Activated gamma-delta T cell treated with Interleukin-2 at 50 U/mL for 16 hours (primary cell): ENCODE measurements at regions not wholly inside any gene's neighbourhood (a gene's known extent, or its start where the extent isn't known, plus 50 kb on each side); places are given as distances from the start of the nearest gene placed in this dataset.
"Not testable (repeated sequence)": the region's sequence is repeated elsewhere in the genome, so short reads cannot be mapped to it uniquely, and the experiment has no call there.

Experiments
- DNase-seq: peaks from one replicate; pipeline ENCODE4 v3.0.0-alpha.2; 2020

DNA sequence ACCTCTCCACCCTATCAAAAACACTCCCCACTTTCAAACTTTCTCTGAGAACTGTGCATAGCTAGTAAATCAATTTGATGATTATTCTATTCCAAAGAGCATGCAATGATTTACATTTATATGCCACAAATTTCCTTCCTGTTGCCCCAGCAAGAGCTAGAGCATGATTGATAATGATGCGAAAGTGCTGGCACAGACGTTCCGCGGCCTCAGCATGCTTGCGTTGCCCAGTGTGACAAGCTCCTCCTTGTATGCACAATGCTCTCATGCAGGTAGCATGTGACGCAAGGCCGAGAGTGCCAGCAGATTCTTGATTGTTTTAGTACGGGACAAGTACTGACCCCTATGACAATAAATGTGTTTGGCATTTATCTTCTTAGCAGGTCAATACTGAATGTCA lies 696.3 kb upstream of the SLC35B3 start:
- DNase-seq = no peak

DNA sequence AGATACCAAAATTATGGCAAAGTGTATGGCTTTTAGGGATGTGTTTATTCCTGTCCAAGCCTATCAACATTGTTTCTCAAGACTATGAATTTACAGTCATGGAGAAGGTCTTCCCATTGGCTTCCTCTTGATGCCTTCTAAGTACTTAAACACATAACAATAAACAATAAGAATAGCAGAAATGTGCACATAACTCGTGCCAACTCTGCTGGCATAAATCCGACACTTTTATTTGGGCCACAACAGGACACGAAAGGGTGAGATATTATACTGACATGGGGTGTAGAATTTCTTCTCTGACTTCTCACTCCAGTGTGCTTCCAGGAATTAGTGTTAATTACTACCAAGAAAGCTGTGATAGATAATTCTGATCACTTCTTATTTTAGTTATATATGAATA lies 695.9 kb upstream of the SLC35B3 start:
- DNase-seq = no peak

DNA sequence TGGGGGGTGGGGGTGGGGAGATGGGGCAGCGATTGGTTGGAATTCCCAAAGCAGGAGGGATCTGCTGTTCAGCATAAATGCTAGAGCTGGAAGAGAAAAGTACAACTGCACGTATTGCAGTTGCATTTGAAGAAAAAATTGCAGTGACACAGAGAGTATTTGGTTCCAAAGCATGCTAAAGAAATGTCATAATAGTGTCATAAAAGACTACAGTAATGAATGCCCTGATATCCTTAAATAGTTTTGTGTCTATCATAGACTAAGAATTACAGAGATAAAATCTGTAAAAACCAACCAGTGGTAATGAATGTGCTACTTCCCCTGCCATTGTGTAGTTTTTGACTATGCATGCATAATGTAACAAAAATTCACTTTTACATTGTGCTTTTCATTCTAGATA lies 693.6 kb upstream of the SLC35B3 start:
- DNase-seq = no peak

DNA sequence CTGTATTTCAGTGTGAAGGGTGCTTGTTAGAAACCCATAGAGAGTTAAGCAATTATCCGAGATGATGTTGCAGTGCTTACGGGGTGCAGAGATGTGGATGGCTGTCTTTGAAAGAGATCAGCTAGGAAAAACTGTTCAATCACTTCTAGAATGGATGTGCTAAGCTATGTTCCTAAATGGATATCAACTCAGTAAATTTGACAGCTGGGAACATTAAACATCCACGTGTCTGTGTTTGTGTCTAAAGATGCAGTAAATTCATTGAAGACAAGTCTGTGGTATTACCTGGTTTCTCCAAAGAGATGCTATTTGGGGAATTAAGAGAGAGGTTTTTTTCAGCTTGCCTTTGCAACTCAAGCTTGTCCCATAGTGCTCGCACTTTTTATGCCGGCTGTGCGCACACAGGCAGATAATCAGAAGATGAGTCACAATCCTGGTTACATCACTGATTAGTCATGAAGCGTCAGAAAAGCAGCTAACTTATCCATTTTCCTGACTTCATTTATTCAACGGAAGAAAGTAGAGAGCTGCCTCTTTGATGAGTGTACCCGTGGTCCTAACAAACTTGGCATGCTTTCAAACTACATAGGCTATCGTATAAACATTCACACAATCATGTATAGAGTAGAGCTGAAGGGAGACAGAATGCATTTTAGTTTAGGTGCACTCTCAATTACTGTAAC lies 691.7 kb upstream of the SLC35B3 start:
- no peak for DNase-seq

DNA sequence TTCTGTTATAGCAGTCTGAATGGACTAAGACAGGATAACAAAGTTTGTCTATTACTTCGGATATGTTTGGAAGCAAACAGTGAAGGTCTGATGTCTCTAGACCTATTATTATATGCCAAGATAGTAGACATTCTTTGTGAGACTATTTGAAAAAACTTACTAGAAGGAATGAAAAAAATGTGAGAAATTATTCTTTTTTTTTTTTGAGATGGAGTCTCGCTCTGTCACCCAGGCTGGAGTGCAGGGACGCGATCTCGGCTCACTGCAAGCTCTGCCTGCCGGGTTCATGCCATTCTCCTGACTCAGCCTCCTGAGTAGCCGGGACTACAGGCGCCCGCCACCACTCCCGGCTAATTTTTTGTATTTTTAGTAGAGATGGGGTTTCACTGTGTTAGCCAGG lies 690.7 kb upstream of the SLC35B3 start:
- DNase-seq = not testable (repeated sequence)

DNA sequence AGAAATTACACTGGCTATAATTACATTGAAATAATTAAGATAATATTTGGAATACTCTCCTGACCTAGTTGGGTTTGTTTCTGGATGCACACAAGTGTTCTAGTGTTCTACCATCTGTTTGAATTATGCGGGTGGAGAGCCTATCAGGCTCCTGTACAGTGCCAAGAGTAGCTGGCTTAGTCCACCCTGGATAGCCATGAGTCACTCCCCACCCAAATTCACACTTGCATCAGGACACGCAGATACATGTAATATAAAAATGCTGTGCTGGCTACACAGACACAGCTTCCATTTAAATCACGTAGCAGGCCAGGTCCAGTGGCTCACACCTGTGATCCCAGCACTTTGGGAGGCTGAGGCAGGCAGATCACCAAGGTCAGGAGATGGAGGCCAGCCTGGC lies 686.2 kb upstream of the SLC35B3 start:
- no peak for DNase-seq

DNA sequence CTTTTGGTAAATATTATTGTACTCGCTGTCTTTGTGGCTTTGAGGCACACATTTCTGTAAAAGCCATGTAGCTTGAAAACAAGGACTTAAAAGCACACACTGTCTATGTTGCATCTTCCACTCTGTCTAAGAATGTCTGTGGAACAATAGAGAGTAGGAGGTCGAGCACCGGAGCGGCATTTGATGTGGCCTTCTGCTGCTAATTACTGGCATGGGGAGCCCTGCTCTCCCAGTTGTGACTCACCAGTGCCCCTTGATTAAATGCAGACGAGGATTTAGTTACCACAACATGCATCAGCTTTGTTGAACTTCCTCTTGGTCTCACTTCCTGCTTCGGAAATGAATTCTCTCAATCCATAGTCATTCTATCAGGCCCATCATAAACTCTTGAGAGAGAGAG lies 680.7 kb upstream of the SLC35B3 start:
- no peak for DNase-seq

DNA sequence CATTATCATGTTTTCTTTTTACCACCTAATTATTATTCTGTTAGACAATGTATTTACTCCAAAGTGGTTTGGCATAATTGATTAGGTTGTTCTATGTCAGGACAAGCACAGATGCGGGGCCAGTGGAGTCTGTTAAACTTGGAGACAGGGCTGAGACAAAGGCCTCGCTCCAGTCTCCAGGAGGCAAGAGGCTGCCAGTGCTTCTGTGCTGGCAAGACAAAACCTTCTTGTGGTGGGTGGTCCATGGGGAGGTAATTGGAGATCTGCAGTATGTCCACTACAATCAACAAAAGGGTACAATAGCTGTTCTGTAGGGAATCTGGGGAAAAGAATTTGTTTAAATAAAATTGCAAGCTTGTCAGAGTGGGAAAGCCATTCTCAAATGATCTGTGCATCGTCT lies 677.2 kb upstream of the SLC35B3 start:
- DNase-seq = no peak

DNA sequence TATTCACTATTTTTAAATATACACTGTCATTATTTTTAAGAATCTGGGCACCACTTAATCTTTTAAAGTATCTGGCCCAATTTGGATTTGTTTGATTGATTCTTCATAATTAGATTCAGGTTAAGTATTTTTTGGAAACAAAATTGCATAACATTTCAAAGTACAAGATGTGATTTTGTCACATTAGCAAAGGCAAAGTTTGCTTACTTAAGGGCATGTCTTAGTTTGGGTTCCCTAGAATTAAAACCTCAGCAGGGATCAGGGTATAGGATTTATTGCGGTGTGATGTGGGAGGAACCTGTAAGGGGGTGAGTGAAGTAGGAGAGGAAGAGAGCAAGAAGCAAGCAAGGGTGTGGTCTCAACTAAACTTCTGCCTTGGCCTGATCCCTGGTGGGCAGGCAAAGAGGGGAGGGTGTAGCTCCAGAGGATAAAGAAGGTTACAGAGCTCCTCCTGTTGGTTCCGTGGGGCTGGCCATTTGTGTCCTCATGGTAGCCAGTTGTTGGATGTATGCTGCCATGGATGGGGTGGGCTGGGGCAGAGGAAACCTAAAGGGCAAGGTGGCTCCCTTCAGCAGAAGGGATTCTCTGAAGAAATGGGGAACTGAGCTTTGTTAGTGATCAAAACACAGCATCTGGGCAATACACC lies 668.7 kb upstream of the SLC35B3 start:
- DNase-seq = no peak

DNA sequence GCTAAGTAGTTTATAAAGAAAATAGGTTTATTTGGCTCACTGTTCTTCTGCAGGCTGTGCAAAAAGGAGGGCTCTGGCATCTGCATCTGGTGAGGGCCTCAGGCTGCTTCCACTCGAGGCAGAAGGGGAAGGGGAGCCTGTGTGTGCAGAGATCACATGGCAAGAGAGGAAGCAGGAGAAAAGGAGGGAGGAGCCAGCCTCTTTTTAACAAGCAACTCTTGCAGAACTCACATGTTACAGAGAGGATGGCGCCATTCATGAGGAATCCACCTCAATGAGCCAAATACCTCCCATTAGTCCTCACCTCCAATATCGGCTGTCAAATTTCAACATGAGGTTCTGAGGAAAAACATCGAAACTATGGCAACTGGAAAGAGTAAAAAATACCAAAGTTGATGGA lies 666.6 kb upstream of the SLC35B3 start:
- DNase-seq = no peak

DNA sequence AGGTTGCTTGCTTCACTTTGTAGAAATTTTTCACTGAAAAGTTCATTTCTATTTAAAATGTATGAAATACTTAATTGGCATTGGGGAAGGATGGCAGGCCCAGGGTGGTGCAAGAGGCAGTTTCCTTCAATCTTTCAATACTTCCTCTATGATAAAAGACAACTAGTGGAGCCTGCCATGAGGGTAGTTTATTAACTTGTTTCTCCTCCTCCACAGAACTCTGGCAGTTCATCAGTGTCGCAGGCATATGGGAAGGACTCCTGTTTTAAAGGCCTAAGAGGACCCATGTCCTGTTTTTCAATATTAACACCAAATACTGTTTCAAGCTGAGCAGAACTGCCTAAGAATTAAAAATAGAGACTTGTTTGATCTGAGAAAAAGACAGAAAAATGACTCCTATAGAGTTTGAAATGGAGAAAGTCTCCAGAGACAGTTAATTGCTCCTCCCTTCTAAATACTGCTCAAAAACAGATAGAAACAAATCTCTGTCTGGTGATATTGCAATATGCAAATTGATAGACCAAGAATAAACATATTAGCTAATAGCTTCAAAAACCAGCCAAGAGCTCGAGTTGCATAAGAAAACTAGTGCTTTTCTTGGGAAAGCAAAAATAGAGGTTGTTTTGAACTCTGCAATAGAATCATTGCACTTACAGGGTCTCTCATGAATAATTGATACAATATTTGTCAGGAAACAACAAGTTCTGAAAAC lies 665.7 kb upstream of the SLC35B3 start:
- DNase-seq = no peak

DNA sequence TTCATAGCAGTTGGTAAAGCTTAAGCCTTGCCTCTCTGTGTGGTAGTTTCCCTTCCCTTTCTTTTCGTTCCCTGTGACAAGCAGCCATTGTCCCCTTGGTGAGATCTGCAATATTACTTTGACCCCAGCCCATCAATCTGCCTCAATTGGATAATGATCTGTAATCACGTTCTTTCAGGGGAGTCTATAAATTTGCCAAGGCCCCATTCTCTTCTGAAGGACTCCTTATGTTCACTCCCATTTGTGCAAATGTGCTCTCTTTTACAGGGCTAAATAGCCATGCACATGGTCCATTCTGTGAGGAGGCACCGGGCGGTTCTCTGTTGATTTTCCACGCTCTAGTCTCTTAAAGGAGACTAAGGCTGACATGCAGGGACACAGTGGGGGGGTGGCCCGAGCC lies 660.4 kb upstream of the SLC35B3 start:
- no peak for DNase-seq

DNA sequence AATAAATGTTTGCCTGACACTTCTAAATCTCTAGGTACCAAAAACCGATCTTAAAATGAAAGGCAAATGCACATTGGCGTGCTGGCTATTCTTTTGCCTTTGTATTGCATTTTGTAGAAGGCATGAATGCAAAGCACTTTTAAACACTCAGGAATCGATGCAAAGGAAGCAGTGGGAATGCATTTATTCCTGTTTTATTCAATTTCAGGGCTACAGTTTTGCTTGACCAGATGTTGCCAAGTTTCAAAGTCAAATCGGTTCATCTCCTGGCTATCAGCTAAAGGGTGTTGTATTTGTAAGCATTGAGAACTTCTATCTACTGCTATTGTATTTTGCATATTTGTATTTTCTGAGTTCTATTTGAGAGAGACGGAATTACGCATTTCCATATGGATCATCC lies 659.8 kb upstream of the SLC35B3 start:
- DNase-seq = no peak

DNA sequence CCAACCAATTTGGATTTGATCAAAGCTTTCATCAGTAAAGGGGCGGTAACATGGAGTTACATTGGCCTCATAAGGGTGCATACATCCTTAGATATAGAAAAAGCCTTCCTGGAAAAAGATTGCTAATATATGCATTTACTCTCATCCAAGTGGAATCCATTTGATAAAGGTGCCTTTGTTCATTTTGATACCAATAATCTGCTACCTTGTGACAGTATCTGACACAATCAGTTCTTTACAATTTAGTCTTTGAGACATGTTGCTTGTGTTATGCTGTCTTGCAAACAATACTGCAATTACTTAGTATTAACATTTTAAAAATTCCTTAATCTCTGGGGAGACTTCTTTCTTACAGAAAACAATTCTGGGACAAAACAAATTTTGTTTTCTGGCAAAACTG lies 654.4 kb upstream of the SLC35B3 start:
- no peak for DNase-seq

DNA sequence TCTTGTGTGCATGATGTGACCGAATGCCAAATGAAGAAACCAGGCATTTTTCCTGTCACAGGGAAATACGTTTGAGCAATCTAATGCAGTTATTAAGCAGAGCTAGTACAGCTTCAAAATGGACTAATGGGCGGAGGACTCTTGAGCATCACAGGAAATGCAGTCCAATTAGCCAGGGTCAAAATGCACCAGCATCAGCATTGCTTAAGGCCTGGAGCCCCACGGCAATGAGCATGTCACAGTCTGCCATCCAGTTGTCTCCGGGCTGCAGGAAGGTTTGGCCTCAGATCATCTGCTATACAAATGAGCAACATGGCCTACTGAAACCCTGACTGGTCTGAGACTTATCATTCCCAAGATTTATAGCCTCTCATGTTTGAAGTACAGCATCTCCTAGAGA lies 652.1 kb upstream of the SLC35B3 start:
- no peak for DNase-seq

DNA sequence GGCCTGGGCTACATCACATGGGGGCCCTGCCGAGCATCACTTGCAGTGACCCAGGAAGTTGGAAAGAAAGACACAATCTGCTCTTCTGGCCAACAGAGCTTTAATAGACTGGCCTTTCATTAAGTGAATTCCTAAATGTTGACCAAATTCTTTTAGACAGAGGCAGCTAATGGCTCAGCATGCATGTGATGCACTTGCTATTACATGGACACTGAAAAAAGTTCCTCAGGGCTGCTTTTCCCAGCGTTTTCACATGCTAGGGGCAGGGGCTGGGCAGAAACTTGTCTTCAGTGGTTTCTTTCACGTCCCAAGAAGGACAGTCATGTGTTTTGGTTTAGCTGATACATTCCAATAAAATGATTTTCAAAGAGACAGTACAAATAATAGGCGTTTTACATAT lies 651.0 kb upstream of the SLC35B3 start:
- no peak for DNase-seq

DNA sequence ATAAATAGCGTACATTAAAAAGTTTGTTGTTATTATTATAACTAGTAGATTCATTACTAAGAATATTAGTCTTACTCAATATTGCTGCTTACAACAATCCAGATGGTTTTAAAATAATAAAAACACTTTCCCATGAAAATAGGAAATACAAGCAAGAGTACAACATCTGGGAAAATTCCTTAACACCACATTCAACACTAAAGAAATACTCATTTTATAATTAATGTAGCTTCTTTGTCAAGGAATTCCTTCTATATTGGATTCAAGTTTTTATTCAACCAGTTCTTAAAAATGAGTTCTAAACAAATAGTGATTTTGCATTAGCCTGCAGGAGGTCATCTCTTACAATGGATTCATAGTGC lies 650.3 kb upstream of the SLC35B3 start:
- no peak for DNase-seq

DNA sequence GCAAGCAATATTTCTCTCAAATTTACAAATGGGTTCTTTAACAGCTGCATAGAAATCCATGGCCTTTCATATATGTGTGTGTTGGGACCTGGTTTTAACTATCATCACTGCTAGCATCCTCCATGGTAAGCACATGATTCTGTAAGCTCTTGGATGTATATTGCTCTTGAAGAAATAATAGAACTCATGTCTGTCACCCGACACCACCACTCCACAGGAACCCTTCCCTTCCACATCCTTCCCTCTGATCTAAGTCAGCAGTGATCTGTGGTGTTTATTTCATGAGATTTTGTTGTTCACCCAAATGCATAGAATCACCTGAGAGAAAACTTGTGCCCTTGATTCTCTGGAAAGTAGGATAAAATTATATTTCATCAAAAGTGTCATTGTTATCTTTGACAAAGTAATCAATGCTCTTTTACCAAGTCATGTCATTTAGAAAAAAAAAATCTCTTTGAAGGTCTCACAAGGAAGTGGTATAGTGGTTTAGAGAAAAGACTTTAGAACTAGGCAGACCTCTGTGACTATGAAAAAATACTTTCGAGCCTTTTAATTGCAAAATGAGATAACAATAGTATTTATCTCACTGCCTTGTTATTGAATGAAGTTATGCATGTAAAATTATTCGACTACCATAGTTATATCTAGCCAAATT lies 649.8 kb upstream of the SLC35B3 start:
- no peak for DNase-seq

DNA sequence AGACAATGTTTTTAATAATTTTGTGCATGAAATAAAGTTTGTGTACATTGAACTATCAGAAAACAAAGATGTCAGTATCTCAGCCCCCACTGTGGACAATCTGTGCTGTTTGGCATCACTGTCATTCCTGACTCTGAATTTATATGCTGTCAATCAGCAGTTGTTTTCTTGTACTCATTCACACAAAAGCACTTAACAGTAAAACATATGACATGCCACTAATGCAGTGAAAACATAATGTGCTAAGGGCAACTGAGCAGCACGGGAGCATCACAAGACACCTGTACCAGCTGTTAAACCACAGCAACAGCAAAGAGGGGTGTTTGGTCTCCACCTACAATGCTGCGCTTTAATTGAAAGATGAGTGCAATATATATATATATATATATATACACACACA lies 647.8 kb upstream of the SLC35B3 start:
- DNase-seq = no peak

DNA sequence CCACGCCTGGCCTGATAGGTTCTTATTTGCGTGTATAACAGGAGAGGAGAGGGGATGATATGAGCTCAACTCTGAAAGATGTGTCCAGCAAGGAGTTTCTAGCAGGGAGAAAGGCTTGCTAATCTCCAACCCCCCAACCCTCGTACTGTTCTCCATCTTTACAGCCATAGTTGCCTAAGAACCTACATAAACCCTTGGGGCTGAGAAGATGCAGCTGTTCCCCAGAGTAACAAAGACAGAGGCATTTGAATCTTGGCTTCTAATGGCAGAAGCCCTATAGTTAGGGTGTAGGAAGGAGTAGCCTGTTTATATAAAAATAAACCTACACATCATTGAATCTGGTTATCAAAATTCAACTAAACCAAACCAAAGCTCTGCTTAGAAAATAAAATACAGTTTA lies 631.4 kb upstream of the SLC35B3 start:
- no peak for DNase-seq

DNA sequence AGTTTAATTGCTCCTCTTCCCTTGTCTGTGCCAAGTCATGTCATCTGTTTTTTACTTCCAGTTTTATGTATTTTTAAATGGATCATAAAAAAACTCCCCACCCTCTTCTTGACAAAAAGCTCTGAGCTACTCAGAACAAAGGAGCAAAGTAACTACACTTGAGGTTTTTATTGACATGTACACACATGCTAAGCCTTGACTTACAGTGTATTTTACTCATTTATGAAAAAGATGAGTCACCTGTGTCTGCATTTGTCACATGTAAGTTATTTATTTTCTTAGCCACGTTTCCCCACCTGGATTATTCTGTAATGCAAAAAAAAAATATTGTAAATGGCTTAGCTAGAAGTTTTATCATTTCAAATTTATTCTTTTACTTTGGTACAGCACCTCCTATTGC lies 628.8 kb upstream of the SLC35B3 start:
- DNase-seq = no peak

DNA sequence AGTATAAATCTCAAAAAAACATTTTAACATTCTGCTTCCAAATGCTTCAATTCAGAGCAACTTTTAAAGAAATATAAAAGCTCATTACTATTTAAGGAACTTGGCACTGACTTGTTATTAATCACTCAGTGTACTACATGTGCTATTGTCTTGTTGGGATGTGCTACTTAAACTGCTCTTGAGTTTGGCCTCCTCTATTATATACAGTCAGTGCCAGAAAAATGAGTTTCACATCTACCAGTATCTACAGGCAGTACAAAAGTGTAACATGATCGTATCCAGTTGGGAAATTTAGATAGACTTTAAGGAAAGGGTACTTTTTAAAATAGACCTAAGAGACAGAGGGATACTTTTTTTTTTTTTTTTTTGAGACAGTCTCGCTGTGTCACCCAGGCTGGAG lies 627.3 kb upstream of the SLC35B3 start:
- DNase-seq = no peak

DNA sequence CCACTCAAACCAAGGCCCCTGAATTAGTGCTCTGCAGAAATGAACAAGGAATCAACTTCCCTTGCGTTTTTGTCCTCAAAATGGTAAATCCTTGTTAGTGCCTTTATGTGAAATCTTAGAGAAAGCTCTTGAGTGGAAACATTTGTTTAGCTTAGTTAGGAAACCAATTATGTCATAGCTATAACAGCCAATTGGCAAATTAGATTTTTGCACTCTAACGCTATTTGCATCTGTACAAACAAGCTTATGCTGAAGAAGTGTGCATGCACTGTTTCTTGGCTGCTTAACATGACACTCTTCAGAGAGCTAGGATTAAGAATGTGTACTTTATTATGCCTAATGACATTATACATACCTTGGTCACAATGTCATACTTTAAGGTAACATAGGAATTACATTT lies 622.6 kb upstream of the SLC35B3 start:
- DNase-seq = no peak

DNA sequence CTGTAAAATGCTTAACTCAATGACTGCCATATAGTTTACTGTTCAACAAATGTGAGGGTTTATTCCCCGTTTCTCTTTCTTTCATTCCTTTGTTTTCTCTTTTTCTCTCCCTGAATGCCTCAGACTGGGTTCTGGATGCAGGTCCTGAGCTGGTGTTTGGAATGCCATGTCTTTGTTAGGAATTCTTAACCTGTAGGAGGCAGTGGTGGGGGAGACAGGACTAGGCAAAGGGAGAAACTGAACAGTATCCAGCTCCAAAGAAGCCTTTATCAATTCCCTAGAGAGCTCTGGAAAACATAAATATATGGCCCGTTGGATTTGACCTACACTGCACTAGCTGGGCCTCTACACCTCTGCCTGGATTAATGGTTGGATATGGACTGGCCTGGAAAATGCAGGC lies 621.2 kb upstream of the SLC35B3 start:
- DNase-seq = no peak
